GM12865 (cell line): ENCODE measurements at regions not wholly inside any gene's neighbourhood (a gene's known extent, or its start where the extent isn't known, plus 50 kb on each side); places are given as distances from the start of the nearest gene placed in this dataset.

ENCODE experiments used
- DNase-seq: peaks from one replicate; pipeline ENCODE4 v3.0.0; 2010; ENCODE audit warnings: low read depth
- H3K4me3 ChIP-seq: 2 replicates; pipeline ENCODE4 v1.5.1; 2011; ENCODE audit warnings: mild to moderate bottlenecking, low read depth, low read length, control low read depth
- CTCF ChIP-seq: IDR thresholded peaks from 2 replicates; pipeline ENCODE4 v1.5.1; 2011; ENCODE audit warnings: low read length, control low read depth, low read depth, inconsistent platforms; ENCODE audit not compliant: insufficient read depth; ENCODE audit errors: missing control alignments

DNA sequence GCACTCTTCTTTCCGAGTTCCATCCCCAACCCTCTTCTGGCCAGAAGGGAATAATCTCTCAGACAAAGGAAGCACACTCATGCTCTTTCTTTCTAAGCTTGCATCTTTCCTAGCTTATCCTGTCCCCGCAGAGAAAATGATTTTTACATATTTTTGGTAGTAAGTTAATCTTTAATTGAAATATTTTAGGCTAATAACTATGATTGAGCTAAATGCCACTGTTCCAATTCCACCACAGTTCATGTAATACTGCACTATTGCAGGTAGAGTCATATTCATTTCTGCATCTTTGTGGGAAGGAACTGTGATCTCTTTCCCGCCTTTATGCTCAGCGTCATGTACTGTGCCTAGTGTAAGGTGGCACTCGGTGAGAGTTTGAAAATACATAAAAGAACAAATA, 158.9 kb upstream of the FOXG1 start:
- no peak overlapping the region for H3K4me3 ChIP-seq
- no peak for TF ChIP-seq CTCF
- no peak for DNase-seq

DNA sequence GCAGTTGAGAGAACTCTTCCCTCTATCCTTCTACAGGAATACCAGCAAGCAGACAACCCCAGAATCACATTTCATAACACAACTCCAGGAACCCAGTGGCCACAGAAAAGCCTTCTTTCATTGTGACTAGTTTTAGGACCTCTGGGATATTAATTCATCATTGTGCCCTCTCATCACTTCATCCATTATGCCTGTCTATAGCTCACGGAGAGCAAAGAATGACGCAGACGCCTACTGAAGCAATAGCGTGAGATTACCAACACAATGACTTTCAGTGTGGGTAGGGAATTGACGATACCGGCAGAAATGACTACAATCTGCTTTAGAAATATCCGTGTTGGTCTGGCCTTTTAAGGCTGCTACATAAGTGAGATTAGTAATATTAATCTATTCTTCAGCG, 158.1 kb upstream of the FOXG1 start:
- no peak overlapping the region for H3K4me3 ChIP-seq
- no peak for TF ChIP-seq CTCF
- no peak for DNase-seq

DNA sequence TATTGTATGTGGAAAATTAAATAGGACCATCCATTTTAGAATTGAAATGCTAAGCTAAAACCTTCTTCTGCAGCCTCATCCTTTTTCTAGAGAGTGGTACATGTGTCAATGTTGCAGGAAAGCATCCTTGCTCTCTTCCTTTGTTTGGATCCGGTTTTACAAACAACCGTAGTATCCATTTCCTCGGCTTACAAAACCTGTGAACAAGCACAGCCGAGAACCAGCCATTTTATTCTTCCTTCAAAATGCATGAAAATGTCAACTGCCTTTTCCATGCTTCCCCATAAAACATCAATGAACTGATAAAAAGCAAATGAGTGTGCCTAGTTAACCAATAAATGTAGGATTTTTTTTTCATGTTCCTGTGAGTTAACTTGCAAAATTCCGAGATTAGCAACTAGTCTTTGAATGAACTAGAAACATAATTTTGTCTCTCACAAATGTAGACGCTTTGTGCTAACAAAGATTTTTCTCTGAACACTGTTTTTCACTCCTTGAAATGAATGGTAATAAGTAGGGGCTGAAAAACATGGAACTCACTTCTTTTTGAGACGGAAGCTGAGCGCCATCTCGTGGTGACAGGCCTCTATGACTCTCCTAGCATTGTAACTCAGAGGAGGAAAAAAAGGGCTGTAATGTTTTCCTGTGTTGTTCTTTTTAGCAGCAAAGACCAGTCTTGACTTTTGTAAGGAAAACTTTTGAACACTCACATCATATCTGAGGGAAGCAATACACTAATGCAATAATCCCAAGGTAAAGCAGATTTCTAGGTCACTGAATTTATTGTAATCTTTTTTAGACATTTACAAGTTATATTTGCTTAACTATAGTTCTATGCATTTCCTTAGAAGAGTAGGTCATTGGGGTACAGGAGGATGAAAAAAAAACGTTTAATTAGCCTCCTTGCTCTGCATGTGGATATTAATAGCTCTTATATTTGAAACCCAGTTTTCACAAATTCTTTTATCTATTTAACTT, 157.4 kb upstream of the FOXG1 start:
- TF ChIP-seq CTCF: peak; percentile 64
- no peak overlapping the region for H3K4me3 ChIP-seq
- peak; percentile 41 for DNase-seq

DNA sequence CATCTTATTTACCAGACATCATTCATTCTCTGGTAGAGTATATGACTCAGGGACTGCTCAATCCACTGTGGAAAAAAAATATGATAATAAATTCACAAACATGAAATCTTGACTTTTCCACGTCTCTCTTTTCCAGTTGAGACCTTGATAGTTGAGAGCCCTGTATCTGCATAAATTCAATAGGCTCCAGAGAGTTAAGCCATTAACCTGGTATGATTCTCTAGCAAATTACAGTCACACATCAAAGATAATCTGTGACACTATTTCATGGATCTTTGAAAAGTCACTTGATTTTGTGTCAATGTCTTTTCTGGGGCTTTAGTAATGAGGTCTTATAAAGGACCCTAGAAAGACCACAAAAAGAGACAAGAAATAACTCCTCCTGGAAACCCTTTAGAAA, 154.2 kb upstream of the FOXG1 start:
- H3K4me3 ChIP-seq: no peak overlapping the region
- DNase-seq: no peak
- TF ChIP-seq CTCF: no peak

GRCh38 chr14:28613532-28613931, 153.1 kb upstream of the FOXG1 start:
- no peak overlapping the region for H3K4me3 ChIP-seq
- no peak for DNase-seq
- TF ChIP-seq CTCF: no peak

- TF ChIP-seq CTCF: no peak
- H3K4me3 ChIP-seq: no peak overlapping the region
- no peak for DNase-seq
These were observed 139.8 kb upstream of the FOXG1 start for GRCh38 chr14:28626780-28627179.
